G401.6 (cell line): ENCODE measurements at regions not wholly inside any gene's neighbourhood (a gene's known extent, or its start where the extent isn't known, plus 50 kb on each side); places are given as distances from the start of the nearest gene placed in this dataset.
"Not testable (repeated sequence)": the region's sequence is repeated elsewhere in the genome, so short reads cannot be mapped to it uniquely, and the experiment has no call there.

Experiments
- FAIRE-seq: peaks from 2 replicates; lab custom pipeline; 2012; peaks lifted over from hg19 to GRCh38; lab: Jason Lieb, UNC

GRCh38 chr2:89004238-89004637 lies 312.8 kb downstream of the RPIA start:
- not testable (repeated sequence) for FAIRE-seq

GRCh38 chr2:89020566-89020965 lies 329.1 kb downstream of the RPIA start:
- not testable (repeated sequence) for FAIRE-seq

- FAIRE-seq, result not testable (repeated sequence)
These were observed 334.8 kb downstream of the RPIA start for GRCh38 chr2:89026296-89026695.

GRCh38 chr2:89027115-89027514 lies 335.6 kb downstream of the RPIA start:
- FAIRE-seq, result not testable (repeated sequence)

- FAIRE-seq, result not testable (repeated sequence)
These were observed 336.1 kb downstream of the RPIA start for GRCh38 chr2:89027536-89027935.

- not testable (repeated sequence) for FAIRE-seq
These were observed 337.8 kb downstream of the RPIA start for GRCh38 chr2:89029257-89029656.

- FAIRE-seq, result peak; percentile 48
These were observed 356.9 kb downstream of the RPIA start for GRCh38 chr2:89048138-89049066.

GRCh38 chr2:89058616-89059015 lies 367.1 kb downstream of the RPIA start:
- not testable (repeated sequence) for FAIRE-seq

- not testable (repeated sequence) for FAIRE-seq
These were observed 369.7 kb downstream of the RPIA start for GRCh38 chr2:89061174-89061573.

GRCh38 chr2:89076771-89077170 lies 385.3 kb downstream of the RPIA start:
- FAIRE-seq, result not testable (repeated sequence)

GRCh38 chr2:89092911-89093310 lies 401.4 kb downstream of the RPIA start:
- not testable (repeated sequence) for FAIRE-seq

GRCh38 chr2:89095060-89095459 lies 403.6 kb downstream of the RPIA start:
- not testable (repeated sequence) for FAIRE-seq

GRCh38 chr2:89102587-89102986 lies 411.1 kb downstream of the RPIA start:
- FAIRE-seq, result not testable (repeated sequence)

- not testable (repeated sequence) for FAIRE-seq
These were observed 415.0 kb downstream of the RPIA start for GRCh38 chr2:89106369-89107019.

GRCh38 chr2:89112434-89112833 lies 421.0 kb downstream of the RPIA start:
- not testable (repeated sequence) for FAIRE-seq

GRCh38 chr2:89113286-89113685 lies 421.8 kb downstream of the RPIA start:
- FAIRE-seq, result not testable (repeated sequence)

GRCh38 chr2:89129440-89129839 lies 438.0 kb downstream of the RPIA start:
- not testable (repeated sequence) for FAIRE-seq

- not testable (repeated sequence) for FAIRE-seq
These were observed 439.3 kb downstream of the RPIA start for GRCh38 chr2:89130665-89131308.

- not testable (repeated sequence) for FAIRE-seq
These were observed 451.5 kb downstream of the RPIA start for GRCh38 chr2:89142959-89143358.

- not testable (repeated sequence) for FAIRE-seq
These were observed 453.9 kb downstream of the RPIA start for GRCh38 chr2:89145342-89145741.

GRCh38 chr2:89148256-89148655 lies 456.8 kb downstream of the RPIA start:
- not testable (repeated sequence) for FAIRE-seq

- FAIRE-seq, result not testable (repeated sequence)
These were observed 460.2 kb downstream of the RPIA start for GRCh38 chr2:89151699-89152098.

- FAIRE-seq, result not testable (repeated sequence)
These were observed 461.0 kb downstream of the RPIA start for GRCh38 chr2:89152501-89152900.
